Activated naive CD4-positive, alpha-beta T cell treated with anti-CD3 and anti-CD28 coated beads, Interleukin-2, amount 10 ng/mL, durations not matched to agents 7 days and 5 days (primary cell): ENCODE measurements at regions not wholly inside any gene's neighbourhood (a gene's known extent, or its start where the extent isn't known, plus 50 kb on each side); places are given as distances from the start of the nearest gene placed in this dataset.

Experiments
- CTCF ChIA-PET: fragments of 350-600 bp; sonication (Branson Sonifier 250); formaldehyde crosslinking; loops from one replicate; lab custom pipeline; 2021; ENCODE audit warnings: antibody characterized with exemption; lab: Charles Lee
- DNase-seq: peaks from one replicate; pipeline ENCODE4 v3.0.0-alpha.2; 2020
- H3K27ac Mint-ChIP-seq: one replicate; pipeline ENCODE4 v1.8.0; 2021; ENCODE audit warnings: mild to moderate bottlenecking, moderate library complexity, mixed read lengths
- H3K27me3 Mint-ChIP-seq: one replicate; pipeline ENCODE4 v1.8.0; 2021; ENCODE audit warnings: mild to moderate bottlenecking, mixed read lengths
- H3K36me3 Mint-ChIP-seq: one replicate; pipeline ENCODE4 v1.8.0; 2021; ENCODE audit warnings: mixed read lengths
- H3K4me1 Mint-ChIP-seq: one replicate; pipeline ENCODE4 v1.8.0; 2021; ENCODE audit warnings: mixed read lengths
- H3K4me3 Mint-ChIP-seq: one replicate; pipeline ENCODE4 v1.8.0; 2021; ENCODE audit warnings: mild to moderate bottlenecking, moderate library complexity, mixed read lengths
- H3K9me3 Mint-ChIP-seq: one replicate; pipeline ENCODE4 v1.8.0; 2021; ENCODE audit warnings: mixed read lengths

GRCh38 chr1:87452648-87453047, 124.0 kb downstream of the LMO4 start:
- no peak for DNase-seq
- H3K36me3 Mint-ChIP-seq: no peaks in the 10 kb centered on the region
- CTCF ChIA-PET: no interaction called here
- H3K4me3 Mint-ChIP-seq: no peak overlapping the region
- H3K4me1 Mint-ChIP-seq: no peaks in the 10 kb centered on the region
- H3K9me3 Mint-ChIP-seq: no peaks in the 10 kb centered on the region
- no peak overlapping the region for H3K27ac Mint-ChIP-seq
- no peaks in the 10 kb centered on the region for H3K27me3 Mint-ChIP-seq

- H3K36me3 Mint-ChIP-seq: no peaks in the 10 kb centered on the region
- H3K27ac Mint-ChIP-seq: no peak overlapping the region
- H3K4me3 Mint-ChIP-seq: no peak overlapping the region
- peaks cover 3% of the 10 kb centered on the region for H3K27me3 Mint-ChIP-seq
- CTCF ChIA-PET: no interaction called here
- no peak for DNase-seq
- no peaks in the 10 kb centered on the region for H3K4me1 Mint-ChIP-seq
- H3K9me3 Mint-ChIP-seq: peaks cover 3% of the 10 kb centered on the region
These were observed 128.7 kb downstream of the LMO4 start for GRCh38 chr1:87457408-87457807.

- Mint-ChIP-seq H3K36me3 (no peaks in the 10 kb centered on the region), H3K27me3 (peaks cover 3% of the 10 kb centered on the region), H3K9me3 (peaks cover 3% of the 10 kb centered on the region), H3K27ac (no peak overlapping the region), H3K4me3 (no peak overlapping the region), H3K4me1 (no peaks in the 10 kb centered on the region)
- DNase-seq: no peak
- CTCF ChIA-PET: no interaction called here
These were observed 134.2 kb downstream of the LMO4 start for GRCh38 chr1:87462894-87463293.

GRCh38 chr1:87464022-87464490, 135.4 kb downstream of the LMO4 start:
- no peaks in the 10 kb centered on the region for H3K4me1 Mint-ChIP-seq
- no peak overlapping the region for H3K4me3 Mint-ChIP-seq
- no peaks in the 10 kb centered on the region for H3K36me3 Mint-ChIP-seq
- no peak overlapping the region for H3K27ac Mint-ChIP-seq
- peaks cover 3% of the 10 kb centered on the region for H3K9me3 Mint-ChIP-seq
- CTCF ChIA-PET: no interaction called here
- peaks cover 3% of the 10 kb centered on the region for H3K27me3 Mint-ChIP-seq
- DNase-seq: no peak

- Mint-ChIP-seq H3K27ac (no peak overlapping the region), H3K9me3 (no peaks in the 10 kb centered on the region), H3K27me3 (no peaks in the 10 kb centered on the region), H3K36me3 (no peaks in the 10 kb centered on the region), H3K4me3 (no peak overlapping the region), H3K4me1 (no peaks in the 10 kb centered on the region)
- DNase-seq: no peak
- CTCF ChIA-PET: interaction anchor here (0.6 to 0.7 kb wide), 2 partner anchors 13 to 336 kb away, joined by 3 read pairs; no protein-coding TSS in a partner anchor
These were observed 137.9 kb downstream of the LMO4 start for GRCh38 chr1:87466621-87467020.

GRCh38 chr1:87472716-87473115, 144.0 kb downstream of the LMO4 start:
- Mint-ChIP-seq H3K9me3 (no peaks in the 10 kb centered on the region), H3K36me3 (no peaks in the 10 kb centered on the region), H3K4me3 (no peak overlapping the region), H3K4me1 (no peaks in the 10 kb centered on the region), H3K27me3 (no peaks in the 10 kb centered on the region), H3K27ac (no peak overlapping the region)
- CTCF ChIA-PET: no interaction called here
- DNase-seq: no peak

- H3K36me3 Mint-ChIP-seq: no peaks in the 10 kb centered on the region
These were observed 144.6 kb downstream of the LMO4 start for GRCh38 chr1:87473203-87473661.

GRCh38 chr1:87474098-87474497, 145.4 kb downstream of the LMO4 start:
- no peaks in the 10 kb centered on the region for H3K9me3 Mint-ChIP-seq
- H3K27me3 Mint-ChIP-seq: peaks cover 3% of the 10 kb centered on the region
- no peaks in the 10 kb centered on the region for H3K36me3 Mint-ChIP-seq
- no peaks in the 10 kb centered on the region for H3K4me1 Mint-ChIP-seq
- no peak overlapping the region for H3K27ac Mint-ChIP-seq
- H3K4me3 Mint-ChIP-seq: no peak overlapping the region
- CTCF ChIA-PET: no interaction called here
- DNase-seq: no peak

More at GRCh38 chr1:87473203-87473661, 144.6 kb downstream of the LMO4 start:
- H3K4me3 Mint-ChIP-seq: no peak overlapping the region
- no peaks in the 10 kb centered on the region for H3K4me1 Mint-ChIP-seq
- H3K27me3 Mint-ChIP-seq: peaks cover 3% of the 10 kb centered on the region
- no peak for DNase-seq
- CTCF ChIA-PET: no interaction called here
- no peaks in the 10 kb centered on the region for H3K9me3 Mint-ChIP-seq
- H3K27ac Mint-ChIP-seq: no peak overlapping the region

- no peaks in the 10 kb centered on the region for H3K36me3 Mint-ChIP-seq
- H3K27ac Mint-ChIP-seq: no peak overlapping the region
- CTCF ChIA-PET: no interaction called here
- H3K27me3 Mint-ChIP-seq: peaks cover 3% of the 10 kb centered on the region
- no peak for DNase-seq
- H3K4me3 Mint-ChIP-seq: no peak overlapping the region
- no peaks in the 10 kb centered on the region for H3K4me1 Mint-ChIP-seq
- no peaks in the 10 kb centered on the region for H3K9me3 Mint-ChIP-seq
These were observed 149.6 kb downstream of the LMO4 start for GRCh38 chr1:87478231-87478630.

- no peaks in the 10 kb centered on the region for H3K36me3 Mint-ChIP-seq
- no peaks in the 10 kb centered on the region for H3K27me3 Mint-ChIP-seq
- no peaks in the 10 kb centered on the region for H3K4me1 Mint-ChIP-seq
- no peaks in the 10 kb centered on the region for H3K9me3 Mint-ChIP-seq
- DNase-seq: no peak
- CTCF ChIA-PET: interaction anchor here (0.6 kb wide), 1 partner anchor 751 kb away, joined by 3 read pairs; no protein-coding TSS in a partner anchor
- no peak overlapping the region for H3K4me3 Mint-ChIP-seq
- no peak overlapping the region for H3K27ac Mint-ChIP-seq
These were observed 166.5 kb downstream of the LMO4 start for GRCh38 chr1:87495147-87495546.

GRCh38 chr1:87495870-87496269, 167.2 kb downstream of the LMO4 start:
- Mint-ChIP-seq H3K27me3 (no peaks in the 10 kb centered on the region), H3K36me3 (no peaks in the 10 kb centered on the region), H3K4me3 (no peak overlapping the region), H3K9me3 (no peaks in the 10 kb centered on the region), H3K4me1 (no peaks in the 10 kb centered on the region), H3K27ac (no peak overlapping the region)
- CTCF ChIA-PET: no interaction called here
- DNase-seq: no peak

GRCh38 chr1:87497380-87498203, 168.9 kb downstream of the LMO4 start:
- Mint-ChIP-seq H3K27me3 (no peaks in the 10 kb centered on the region), H3K9me3 (no peaks in the 10 kb centered on the region), H3K27ac (no peak overlapping the region), H3K36me3 (no peaks in the 10 kb centered on the region), H3K4me3 (no peak overlapping the region), H3K4me1 (no peaks in the 10 kb centered on the region)
- CTCF ChIA-PET: no interaction called here
- DNase-seq: no peak

- H3K9me3 Mint-ChIP-seq: no peaks in the 10 kb centered on the region
- no peak overlapping the region for H3K27ac Mint-ChIP-seq
- no peak for DNase-seq
- CTCF ChIA-PET: no interaction called here
- no peaks in the 10 kb centered on the region for H3K27me3 Mint-ChIP-seq
- no peaks in the 10 kb centered on the region for H3K4me1 Mint-ChIP-seq
- H3K4me3 Mint-ChIP-seq: no peak overlapping the region
- no peaks in the 10 kb centered on the region for H3K36me3 Mint-ChIP-seq
These were observed 173.1 kb downstream of the LMO4 start for GRCh38 chr1:87501738-87502137.

- Mint-ChIP-seq H3K36me3 (no peaks in the 10 kb centered on the region), H3K27ac (no peak overlapping the region), H3K9me3 (no peaks in the 10 kb centered on the region), H3K4me1 (no peaks in the 10 kb centered on the region), H3K4me3 (no peak overlapping the region), H3K27me3 (no peaks in the 10 kb centered on the region)
- no peak for DNase-seq
- CTCF ChIA-PET: no interaction called here
These were observed 176.8 kb downstream of the LMO4 start for GRCh38 chr1:87505391-87505983.

- no peak overlapping the region for H3K27ac Mint-ChIP-seq
- H3K4me1 Mint-ChIP-seq: no peaks in the 10 kb centered on the region
- no peak overlapping the region for H3K4me3 Mint-ChIP-seq
- CTCF ChIA-PET: no interaction called here
- no peaks in the 10 kb centered on the region for H3K36me3 Mint-ChIP-seq
- no peaks in the 10 kb centered on the region for H3K27me3 Mint-ChIP-seq
- H3K9me3 Mint-ChIP-seq: no peaks in the 10 kb centered on the region
- DNase-seq: no peak
These were observed 177.5 kb downstream of the LMO4 start for GRCh38 chr1:87506147-87506546.
